Testis (tissue), 2 donors: ENCODE measurements at regions not wholly inside any gene's neighbourhood (a gene's known extent, or its start where the extent isn't known, plus 50 kb on each side); places are given as distances from the start of the nearest gene placed in this dataset.

Source experiments
- DNase-seq: peaks from one replicate; pipeline ENCODE4 v3.0.0-alpha.2; 2019
- H3K27ac ChIP-seq, 2 donors: fragments of 200-600 bp; sonication (generic); one replicate each; pipeline ENCODE4 v1.5.1; 2019
- H3K27me3 ChIP-seq: fragments of 200-600 bp; sonication (generic); one replicate; pipeline ENCODE4 v1.5.1; 2019
- H3K36me3 ChIP-seq: fragments of 200-600 bp; sonication (generic); one replicate; pipeline ENCODE4 v1.5.1; 2017; ENCODE audit warnings: low read depth; ENCODE audit errors: missing control alignments
- H3K4me1 ChIP-seq: fragments of 200-600 bp; sonication (generic); one replicate; pipeline ENCODE4 v1.5.1; 2019
- H3K4me3 ChIP-seq, 2 donors: fragments of 200-600 bp; sonication (generic); one replicate each; pipeline ENCODE4 v1.5.1; 2017 to 2019
- H3K9me3 ChIP-seq: fragments of 200-600 bp; sonication (generic); one replicate; pipeline ENCODE4 v1.5.1; 2017
- POLR2A ChIP-seq: fragments of 450-650 bp; IDR thresholded peaks from one replicate; pipeline ENCODE4 v1.6.1; 2017; ENCODE audit warnings: antibody characterized with exemption, mild to moderate bottlenecking, moderate library complexity
- WGBS, 2 donors: methylation state at CpG; one replicate each; pipeline ENCODE4 v1.1.5; 2018; 5-methylcytosine and 5-hydroxymethylcytosine counted together
- intact Hi-C: fragments of 100-400 bp; cut with DNase I; formaldehyde crosslinking; loops from one replicate; pipeline ENCODE4 v1.15.1; 2023; ENCODE audit warnings: low total_unique reads
- TF ChIP-seq, protein P1 (sequence below), 3 experiments: fragments of 450-650 bp in 2 of 3; fragments of 200-600 bp in 1 of 3; sonication (generic) in 1 of 3; IDR thresholded peaks; one replicate each; pipeline ENCODE4 v1.5.1; 2016 to 2019; ENCODE audit warnings: antibody characterized with exemption in 3 of 3, mild to moderate bottlenecking in 2 of 3, moderate library complexity in 1 of 3

DNA sequence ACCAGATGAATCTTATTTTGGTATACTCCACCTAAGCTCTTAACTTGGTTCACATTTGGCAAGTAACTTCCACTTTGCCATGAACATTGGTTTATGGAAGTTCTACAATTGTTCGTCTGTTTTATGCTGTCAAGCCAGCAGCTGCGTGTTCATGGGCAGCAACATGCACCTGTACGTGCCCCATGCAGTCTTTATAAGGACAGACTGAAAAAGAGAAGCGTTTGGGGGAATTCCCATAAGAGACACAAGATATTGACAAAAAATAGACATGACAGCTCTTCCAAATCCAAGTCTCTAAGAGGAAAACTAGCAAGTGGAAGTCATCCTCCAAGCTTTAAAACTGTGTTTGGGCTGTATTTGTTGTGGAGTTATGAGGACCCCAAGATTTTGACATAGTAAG is 151.6 kb downstream of the SLC16A9 start:
- intact Hi-C loops = no loop called here
- H3K4me3 ChIP-seq = no peak overlapping the region
- DNase-seq = no peak
- TF ChIP-seq, protein P1, sequence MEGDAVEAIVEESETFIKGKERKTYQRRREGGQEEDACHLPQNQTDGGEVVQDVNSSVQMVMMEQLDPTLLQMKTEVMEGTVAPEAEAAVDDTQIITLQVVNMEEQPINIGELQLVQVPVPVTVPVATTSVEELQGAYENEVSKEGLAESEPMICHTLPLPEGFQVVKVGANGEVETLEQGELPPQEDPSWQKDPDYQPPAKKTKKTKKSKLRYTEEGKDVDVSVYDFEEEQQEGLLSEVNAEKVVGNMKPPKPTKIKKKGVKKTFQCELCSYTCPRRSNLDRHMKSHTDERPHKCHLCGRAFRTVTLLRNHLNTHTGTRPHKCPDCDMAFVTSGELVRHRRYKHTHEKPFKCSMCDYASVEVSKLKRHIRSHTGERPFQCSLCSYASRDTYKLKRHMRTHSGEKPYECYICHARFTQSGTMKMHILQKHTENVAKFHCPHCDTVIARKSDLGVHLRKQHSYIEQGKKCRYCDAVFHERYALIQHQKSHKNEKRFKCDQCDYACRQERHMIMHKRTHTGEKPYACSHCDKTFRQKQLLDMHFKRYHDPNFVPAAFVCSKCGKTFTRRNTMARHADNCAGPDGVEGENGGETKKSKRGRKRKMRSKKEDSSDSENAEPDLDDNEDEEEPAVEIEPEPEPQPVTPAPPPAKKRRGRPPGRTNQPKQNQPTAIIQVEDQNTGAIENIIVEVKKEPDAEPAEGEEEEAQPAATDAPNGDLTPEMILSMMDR (IDR thresholded peaks at IDR 0.05) = no peak
- TF ChIP-seq POLR2A = no peak
- H3K4me1 ChIP-seq = no peaks in the 10 kb centered on the region
- WGBS, 2 donors = 86 to 94% methylated on average over 4 of the region's 4 CpGs
- H3K36me3 ChIP-seq = no peaks in the 10 kb centered on the region
- H3K27me3 ChIP-seq = no peaks in the 10 kb centered on the region
- H3K27ac ChIP-seq = no peak overlapping the region
- H3K9me3 ChIP-seq = no peaks in the 10 kb centered on the region

DNA sequence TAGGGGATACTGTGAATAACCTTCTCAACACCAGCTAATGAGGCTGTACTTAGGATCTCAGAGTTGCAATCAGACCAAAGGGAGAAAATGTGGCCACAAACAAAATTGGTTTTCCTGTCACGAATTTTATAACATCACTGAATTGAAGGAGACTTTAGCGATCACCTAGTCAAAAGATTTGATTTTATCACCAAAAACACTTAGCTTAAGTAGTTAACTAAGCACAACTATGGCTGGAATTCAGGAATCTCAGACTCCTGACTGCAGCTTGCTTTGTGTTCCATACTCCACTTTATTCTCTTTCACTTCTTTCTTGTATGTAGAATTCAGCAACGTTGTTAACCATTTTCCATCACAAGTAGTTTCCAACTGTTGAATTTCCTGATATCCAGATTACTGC is 152.0 kb downstream of the SLC16A9 start:
- 46% methylated on average over 3 of the region's 3 CpGs for WGBS, 2 donors

DNA sequence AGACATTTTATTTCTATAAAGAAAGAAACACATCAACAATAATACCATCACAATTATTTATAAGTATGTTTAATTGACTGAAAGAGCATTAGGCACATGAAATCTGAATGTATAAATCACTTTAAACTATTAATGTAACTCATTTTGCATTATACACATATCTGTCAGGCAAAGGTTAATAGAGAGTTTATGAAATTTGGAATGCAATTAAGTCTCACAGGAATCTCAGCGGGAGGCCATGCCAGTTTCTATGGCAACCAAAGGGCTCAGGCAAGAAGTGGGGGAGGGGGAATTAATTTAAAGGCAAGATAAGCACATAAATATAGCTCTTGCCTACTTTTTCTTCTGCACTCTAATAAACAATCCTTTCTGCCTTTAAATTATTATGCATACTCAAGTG is 152.6 kb downstream of the SLC16A9 start:
- no peak for DNase-seq
- 32 to 41% methylated on average over 1 of the region's 1 CpG for WGBS, 2 donors

More for the DNA sequence above, 152.0 kb downstream of the SLC16A9 start:
- intact Hi-C loops = no loop called here
- TF ChIP-seq, protein P1 (IDR thresholded peaks at IDR 0.05) = no peak
- TF ChIP-seq POLR2A = no peak
- H3K36me3 ChIP-seq = no peaks in the 10 kb centered on the region
- no peaks in the 10 kb centered on the region for H3K4me1 ChIP-seq
- H3K27ac ChIP-seq = no peak overlapping the region
- H3K4me3 ChIP-seq = no peak overlapping the region
- H3K27me3 ChIP-seq = no peaks in the 10 kb centered on the region
- DNase-seq = no peak
- H3K9me3 ChIP-seq = no peaks in the 10 kb centered on the region

DNA sequence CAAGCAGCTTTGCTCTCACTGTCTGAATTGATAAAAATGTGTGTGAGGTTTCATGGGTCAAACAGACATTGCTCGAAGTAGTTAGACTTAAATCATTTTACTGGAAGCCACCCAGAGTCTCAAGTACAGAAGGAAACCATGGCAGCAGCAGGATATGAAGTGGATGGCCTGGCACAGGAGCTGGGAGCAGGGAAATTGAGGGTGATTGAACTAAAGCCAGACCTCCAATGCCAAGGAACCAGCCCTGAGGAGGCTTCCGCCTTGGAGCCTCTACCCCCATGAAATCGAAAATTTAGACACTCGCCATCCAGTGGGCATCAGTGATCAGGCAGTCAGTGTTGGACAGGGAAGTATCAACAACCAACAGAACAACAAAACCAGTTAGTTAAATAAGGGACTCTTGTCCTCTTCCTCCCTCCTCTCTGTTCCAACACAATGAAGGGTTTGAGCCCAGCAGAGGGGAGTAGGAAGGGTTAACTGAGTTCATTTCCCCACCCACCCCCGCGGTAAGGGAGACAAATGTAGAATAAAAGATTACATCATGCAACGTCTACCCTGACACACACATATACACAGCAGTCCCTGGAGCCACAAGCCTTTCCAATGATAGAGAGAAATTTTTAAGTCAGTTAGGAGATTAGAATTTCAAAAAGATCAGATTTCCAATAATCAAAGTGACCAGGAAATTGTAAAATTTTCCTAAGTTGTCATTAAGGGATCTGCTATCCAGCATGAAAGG is 156.3 kb downstream of the SLC16A9 start:
- intact Hi-C loops = no loop called here
- no peak overlapping the region for H3K27ac ChIP-seq
- H3K4me3 ChIP-seq = no peak overlapping the region
- no peaks in the 10 kb centered on the region for H3K9me3 ChIP-seq
- no peaks in the 10 kb centered on the region for H3K36me3 ChIP-seq
- no peaks in the 10 kb centered on the region for H3K27me3 ChIP-seq
- DNase-seq = no peak
- H3K4me1 ChIP-seq = no peaks in the 10 kb centered on the region
- TF ChIP-seq, protein P1 (IDR thresholded peaks at IDR 0.05) = no peak
- 69 to 72% methylated on average over 7 of the region's 7 CpGs for WGBS, 2 donors

More for the DNA sequence above, 152.6 kb downstream of the SLC16A9 start:
- Histone ChIP-seq H3K36me3 (no peaks in the 10 kb centered on the region), H3K4me1 (no peaks in the 10 kb centered on the region), H3K9me3 (no peaks in the 10 kb centered on the region), H3K4me3 (no peak overlapping the region), H3K27ac (no peak overlapping the region), H3K27me3 (no peaks in the 10 kb centered on the region)
- TF ChIP-seq, protein P1 (IDR thresholded peaks at IDR 0.05) = no peak
- TF ChIP-seq POLR2A = no peak
- intact Hi-C loops = no loop called here

DNA sequence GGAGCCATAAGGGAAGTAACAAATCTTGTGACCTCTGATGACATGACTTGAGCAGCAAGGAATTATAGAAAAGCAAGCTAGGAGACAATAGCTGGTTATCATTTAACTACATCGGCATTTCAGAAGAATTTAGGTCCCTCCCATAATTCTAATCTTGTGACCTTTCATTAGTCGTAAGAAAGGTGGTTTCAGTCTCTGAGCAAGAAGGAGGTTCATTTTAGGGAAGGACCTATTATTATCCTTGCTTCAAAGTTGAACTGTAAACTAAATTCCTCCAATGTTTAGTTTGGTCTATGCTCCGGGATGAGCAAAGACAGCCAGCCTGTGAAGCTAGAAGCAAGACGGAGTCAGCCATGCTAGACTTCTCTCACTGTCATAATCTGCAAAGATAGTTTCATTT is 159.6 kb downstream of the SLC16A9 start:
- no peaks in the 10 kb centered on the region for H3K9me3 ChIP-seq
- H3K27ac ChIP-seq = no peak overlapping the region
- intact Hi-C loops = no loop called here
- no peaks in the 10 kb centered on the region for H3K27me3 ChIP-seq
- DNase-seq = no peak
- H3K4me3 ChIP-seq = no peak overlapping the region
- TF ChIP-seq, protein P1 (IDR thresholded peaks at IDR 0.05) = no peak
- no peak for TF ChIP-seq POLR2A
- 86 to 87% methylated on average over 4 of the region's 4 CpGs for WGBS, 2 donors
- no peaks in the 10 kb centered on the region for H3K36me3 ChIP-seq
- no peaks in the 10 kb centered on the region for H3K4me1 ChIP-seq
